ENCODE measurements at regions not wholly inside any gene's neighbourhood (a gene's known extent, or its start where the extent isn't known, plus 50 kb on each side); places are given as distances from the start of the nearest gene placed in this dataset.

DNA sequence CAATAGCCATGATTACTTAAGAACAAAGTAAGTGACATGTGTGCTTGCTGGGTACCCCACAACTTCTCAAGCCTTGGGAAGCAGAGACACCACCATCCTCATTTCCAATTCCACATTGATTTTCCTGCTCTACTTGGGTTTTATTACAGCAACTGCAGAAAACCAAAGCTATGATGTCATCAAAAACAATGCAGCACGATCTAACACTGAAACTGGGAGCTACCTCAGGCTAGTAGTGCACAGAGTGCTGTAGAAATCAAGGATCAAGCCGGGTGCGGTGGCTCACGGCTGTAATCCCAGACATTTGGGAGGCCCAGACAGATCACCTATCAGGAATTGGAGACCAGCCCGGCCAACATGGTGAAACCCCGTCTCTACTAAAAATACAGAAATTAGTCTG lies 174.4 kb upstream of the MSX2 start (continued):
- TF ChIP-seq, protein P1, sequence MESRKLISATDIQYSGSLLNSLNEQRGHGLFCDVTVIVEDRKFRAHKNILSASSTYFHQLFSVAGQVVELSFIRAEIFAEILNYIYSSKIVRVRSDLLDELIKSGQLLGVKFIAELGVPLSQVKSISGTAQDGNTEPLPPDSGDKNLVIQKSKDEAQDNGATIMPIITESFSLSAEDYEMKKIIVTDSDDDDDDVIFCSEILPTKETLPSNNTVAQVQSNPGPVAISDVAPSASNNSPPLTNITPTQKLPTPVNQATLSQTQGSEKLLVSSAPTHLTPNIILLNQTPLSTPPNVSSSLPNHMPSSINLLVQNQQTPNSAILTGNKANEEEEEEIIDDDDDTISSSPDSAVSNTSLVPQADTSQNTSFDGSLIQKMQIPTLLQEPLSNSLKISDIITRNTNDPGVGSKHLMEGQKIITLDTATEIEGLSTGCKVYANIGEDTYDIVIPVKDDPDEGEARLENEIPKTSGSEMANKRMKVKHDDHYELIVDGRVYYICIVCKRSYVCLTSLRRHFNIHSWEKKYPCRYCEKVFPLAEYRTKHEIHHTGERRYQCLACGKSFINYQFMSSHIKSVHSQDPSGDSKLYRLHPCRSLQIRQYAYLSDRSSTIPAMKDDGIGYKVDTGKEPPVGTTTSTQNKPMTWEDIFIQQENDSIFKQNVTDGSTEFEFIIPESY (IDR thresholded peaks at IDR 0.05; ENCODE audit: extremely low read depth, insufficient replicate concordance, low read length), result no peak
- no peak for TF ChIP-seq POLR2A (IDR thresholded peaks at IDR 0.05; ENCODE audit: borderline replicate concordance, extremely low read depth, insufficient read depth, insufficient read length)

DNA sequence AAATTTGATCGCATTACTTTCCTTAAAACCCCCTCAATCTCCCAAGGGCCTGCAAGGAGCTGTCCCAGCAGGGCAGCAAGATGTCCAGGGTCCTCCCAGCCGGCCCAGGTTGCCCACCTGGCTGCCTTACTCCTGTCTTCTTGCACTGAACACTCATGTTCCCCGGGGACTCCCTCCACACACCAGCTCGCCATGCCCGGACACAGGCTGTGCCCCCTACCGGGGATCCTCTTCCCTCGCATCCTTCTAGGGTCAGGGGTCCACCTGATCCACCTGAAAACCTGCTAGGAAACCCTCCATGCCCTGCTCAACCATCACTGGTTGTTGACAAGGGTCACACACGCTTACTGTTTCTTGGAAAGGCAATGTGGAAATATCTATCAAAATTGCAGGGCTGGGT lies 172.0 kb upstream of the MSX2 start:
- H3K27me3 ChIP-seq (ENCODE audit: insufficient read depth, low read length), result no peaks in the 10 kb centered on the region; the same call in 1 of the 2 replicates

More for the DNA sequence above, 172.0 kb upstream of the MSX2 start:
- no peaks in the 10 kb centered on the region for H3K36me3 ChIP-seq (ENCODE audit: control insufficient read depth in 1 of 2, insufficient read depth in 2 of 2, low read length in 2 of 2)
- BruUV-seq (replicated peaks), result no TSS peak
- RAD21 ChIA-PET (ENCODE audit: low non-redundant PET in 1 of 2, low total read pairs in 2 of 2, uncharacterized antibody in 2 of 2, unreplicated experiment in 2 of 2), result no interaction called here
- intact Hi-C loops (cut with micrococcal nuclease), result no loop called here
- TF ChIP-seq FOSL1 (IDR thresholded peaks at IDR 0.05; ENCODE audit: low read depth) (no peak), SP1 (IDR thresholded peaks at IDR 0.05; ENCODE audit: low read depth) (no peak), EGR1 (IDR thresholded peaks at IDR 0.05; ENCODE audit: low read depth) (no peak), EZH2 (IDR thresholded peaks at IDR 0.05) (no peak), CEBPB (IDR thresholded peaks at IDR 0.05; ENCODE audit: low read depth) (no peak), ELF1 (IDR thresholded peaks at IDR 0.05; ENCODE audit: borderline replicate concordance, low read depth) (no peak), YY1 (IDR thresholded peaks at IDR 0.05; ENCODE audit: extremely low read depth, insufficient replicate concordance, low read depth, low read length) (no peak), SIN3A (IDR thresholded peaks at IDR 0.05; ENCODE audit: low read depth) (no peak), TCF7L2 (IDR thresholded peaks at IDR 0.05; ENCODE audit: borderline replicate concordance, extremely low read depth, insufficient read depth, insufficient read length) (no peak), ZNF274 (IDR thresholded peaks at IDR 0.05; ENCODE audit: low read depth, low read length) (no peak), EZH2phosphoT487 (IDR thresholded peaks at IDR 0.05; ENCODE audit: borderline replicate concordance) (no peak), ZFX (IDR thresholded peaks at IDR 0.05) (no peak), POLR2A (IDR thresholded peaks at IDR 0.05; ENCODE audit: borderline replicate concordance, extremely low read depth, insufficient read depth, insufficient read length) (no peak), JUND (IDR thresholded peaks at IDR 0.05) (no peak)
- TF ChIP-seq, protein P2, sequence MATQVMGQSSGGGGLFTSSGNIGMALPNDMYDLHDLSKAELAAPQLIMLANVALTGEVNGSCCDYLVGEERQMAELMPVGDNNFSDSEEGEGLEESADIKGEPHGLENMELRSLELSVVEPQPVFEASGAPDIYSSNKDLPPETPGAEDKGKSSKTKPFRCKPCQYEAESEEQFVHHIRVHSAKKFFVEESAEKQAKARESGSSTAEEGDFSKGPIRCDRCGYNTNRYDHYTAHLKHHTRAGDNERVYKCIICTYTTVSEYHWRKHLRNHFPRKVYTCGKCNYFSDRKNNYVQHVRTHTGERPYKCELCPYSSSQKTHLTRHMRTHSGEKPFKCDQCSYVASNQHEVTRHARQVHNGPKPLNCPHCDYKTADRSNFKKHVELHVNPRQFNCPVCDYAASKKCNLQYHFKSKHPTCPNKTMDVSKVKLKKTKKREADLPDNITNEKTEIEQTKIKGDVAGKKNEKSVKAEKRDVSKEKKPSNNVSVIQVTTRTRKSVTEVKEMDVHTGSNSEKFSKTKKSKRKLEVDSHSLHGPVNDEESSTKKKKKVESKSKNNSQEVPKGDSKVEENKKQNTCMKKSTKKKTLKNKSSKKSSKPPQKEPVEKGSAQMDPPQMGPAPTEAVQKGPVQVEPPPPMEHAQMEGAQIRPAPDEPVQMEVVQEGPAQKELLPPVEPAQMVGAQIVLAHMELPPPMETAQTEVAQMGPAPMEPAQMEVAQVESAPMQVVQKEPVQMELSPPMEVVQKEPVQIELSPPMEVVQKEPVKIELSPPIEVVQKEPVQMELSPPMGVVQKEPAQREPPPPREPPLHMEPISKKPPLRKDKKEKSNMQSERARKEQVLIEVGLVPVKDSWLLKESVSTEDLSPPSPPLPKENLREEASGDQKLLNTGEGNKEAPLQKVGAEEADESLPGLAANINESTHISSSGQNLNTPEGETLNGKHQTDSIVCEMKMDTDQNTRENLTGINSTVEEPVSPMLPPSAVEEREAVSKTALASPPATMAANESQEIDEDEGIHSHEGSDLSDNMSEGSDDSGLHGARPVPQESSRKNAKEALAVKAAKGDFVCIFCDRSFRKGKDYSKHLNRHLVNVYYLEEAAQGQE (IDR thresholded peaks at IDR 0.05; ENCODE audit: low read depth), result no peak
- TF ChIP-seq, protein P3, sequence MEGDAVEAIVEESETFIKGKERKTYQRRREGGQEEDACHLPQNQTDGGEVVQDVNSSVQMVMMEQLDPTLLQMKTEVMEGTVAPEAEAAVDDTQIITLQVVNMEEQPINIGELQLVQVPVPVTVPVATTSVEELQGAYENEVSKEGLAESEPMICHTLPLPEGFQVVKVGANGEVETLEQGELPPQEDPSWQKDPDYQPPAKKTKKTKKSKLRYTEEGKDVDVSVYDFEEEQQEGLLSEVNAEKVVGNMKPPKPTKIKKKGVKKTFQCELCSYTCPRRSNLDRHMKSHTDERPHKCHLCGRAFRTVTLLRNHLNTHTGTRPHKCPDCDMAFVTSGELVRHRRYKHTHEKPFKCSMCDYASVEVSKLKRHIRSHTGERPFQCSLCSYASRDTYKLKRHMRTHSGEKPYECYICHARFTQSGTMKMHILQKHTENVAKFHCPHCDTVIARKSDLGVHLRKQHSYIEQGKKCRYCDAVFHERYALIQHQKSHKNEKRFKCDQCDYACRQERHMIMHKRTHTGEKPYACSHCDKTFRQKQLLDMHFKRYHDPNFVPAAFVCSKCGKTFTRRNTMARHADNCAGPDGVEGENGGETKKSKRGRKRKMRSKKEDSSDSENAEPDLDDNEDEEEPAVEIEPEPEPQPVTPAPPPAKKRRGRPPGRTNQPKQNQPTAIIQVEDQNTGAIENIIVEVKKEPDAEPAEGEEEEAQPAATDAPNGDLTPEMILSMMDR (IDR thresholded peaks at IDR 0.05 in 2 of 3, conservative IDR thresholded peaks at IDR 0.05 in 1 of 3; ENCODE audit: borderline replicate concordance in 1 of 3, insufficient read depth in 1 of 3, low read depth in 2 of 3, low read length in 2 of 3), result no peak
- no peak overlapping the region for H3K4me3 ChIP-seq (replicated peaks in 1 of 2; ENCODE audit: low read depth in 1 of 2, low read length in 2 of 2)
- no peaks in the 10 kb centered on the region for H3K9me2 ChIP-seq (ENCODE audit: insufficient read depth)
- POLR2A ChIA-PET, result no interaction called here
- no peak overlapping the region for H3K9ac ChIP-seq (ENCODE audit: low read length)
- CTCF ChIA-PET, result no interaction called here
- H3K9me3 ChIP-seq (ENCODE audit: control insufficient read depth in 1 of 2, insufficient read depth in 1 of 2, low read depth in 1 of 2, low read length in 2 of 2), result no peaks in the 10 kb centered on the region
- no peaks in the 10 kb centered on the region for H3K79me2 ChIP-seq (ENCODE audit: insufficient read depth, low read length)
- DNase-seq (ENCODE audit: low read depth, low spot score) (no peak), ATAC-seq (no peak)
- H4K20me1 ChIP-seq (ENCODE audit: insufficient read depth), result no peaks in the 10 kb centered on the region
- H3K4me1 ChIP-seq (ENCODE audit: control insufficient read depth in 1 of 2, insufficient read depth in 2 of 2, low read length in 2 of 2), result peaks cover 14 to 17% of the 10 kb centered on the region in 2 experiments
- H3K4me2 ChIP-seq (ENCODE audit: low read length), result no peak overlapping the region
- H2AFZ ChIP-seq (ENCODE audit: low read depth, low read length, poor library complexity, severe bottlenecking), result no peak overlapping the region
- H3K27ac ChIP-seq (ENCODE audit: low read depth, low read length), result no peak overlapping the region

All from HCT116 (cell line).